Ovary (tissue), 3 donors: ENCODE measurements at regions not wholly inside any gene's neighbourhood (a gene's known extent, or its start where the extent isn't known, plus 50 kb on each side); places are given as distances from the start of the nearest gene placed in this dataset.

Experiments
- EP300 ChIP-seq: sonication (generic); formaldehyde crosslinking; IDR thresholded peaks from one replicate; pipeline ENCODE4 v1.6.1; 2017; ENCODE audit warnings: antibody characterized with exemption
- POLR2A ChIP-seq: fragments of 450-650 bp; IDR thresholded peaks from one replicate; pipeline ENCODE4 v1.6.1; 2017; ENCODE audit warnings: antibody characterized with exemption, mild to moderate bottlenecking, moderate library complexity
- TF ChIP-seq, protein P1 (sequence below), 3 donors: fragments of 450-650 bp in 2 of 3; fragments of 200-600 bp in 1 of 3; IDR thresholded peaks; one replicate each; pipeline versions ENCODE4 v1.5.1 to v1.8.0; 2016 to 2022; ENCODE audit warnings: antibody characterized with exemption in 3 of 3, mild to moderate bottlenecking in 1 of 3
- donor health status: DM: no; HTN: no; CAD: no.

GRCh38 chr4:163969291-163969690 is 474.8 kb downstream of the TMA16 start:
- no peak for TF ChIP-seq POLR2A
- TF ChIP-seq, protein P1, sequence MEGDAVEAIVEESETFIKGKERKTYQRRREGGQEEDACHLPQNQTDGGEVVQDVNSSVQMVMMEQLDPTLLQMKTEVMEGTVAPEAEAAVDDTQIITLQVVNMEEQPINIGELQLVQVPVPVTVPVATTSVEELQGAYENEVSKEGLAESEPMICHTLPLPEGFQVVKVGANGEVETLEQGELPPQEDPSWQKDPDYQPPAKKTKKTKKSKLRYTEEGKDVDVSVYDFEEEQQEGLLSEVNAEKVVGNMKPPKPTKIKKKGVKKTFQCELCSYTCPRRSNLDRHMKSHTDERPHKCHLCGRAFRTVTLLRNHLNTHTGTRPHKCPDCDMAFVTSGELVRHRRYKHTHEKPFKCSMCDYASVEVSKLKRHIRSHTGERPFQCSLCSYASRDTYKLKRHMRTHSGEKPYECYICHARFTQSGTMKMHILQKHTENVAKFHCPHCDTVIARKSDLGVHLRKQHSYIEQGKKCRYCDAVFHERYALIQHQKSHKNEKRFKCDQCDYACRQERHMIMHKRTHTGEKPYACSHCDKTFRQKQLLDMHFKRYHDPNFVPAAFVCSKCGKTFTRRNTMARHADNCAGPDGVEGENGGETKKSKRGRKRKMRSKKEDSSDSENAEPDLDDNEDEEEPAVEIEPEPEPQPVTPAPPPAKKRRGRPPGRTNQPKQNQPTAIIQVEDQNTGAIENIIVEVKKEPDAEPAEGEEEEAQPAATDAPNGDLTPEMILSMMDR (IDR thresholded peaks at IDR 0.05): no peak
- TF ChIP-seq EP300: no peak
